ENCODE measurements at regions not wholly inside any gene's neighbourhood (a gene's known extent, or its start where the extent isn't known, plus 50 kb on each side); places are given as distances from the start of the nearest gene placed in this dataset.

DNA sequence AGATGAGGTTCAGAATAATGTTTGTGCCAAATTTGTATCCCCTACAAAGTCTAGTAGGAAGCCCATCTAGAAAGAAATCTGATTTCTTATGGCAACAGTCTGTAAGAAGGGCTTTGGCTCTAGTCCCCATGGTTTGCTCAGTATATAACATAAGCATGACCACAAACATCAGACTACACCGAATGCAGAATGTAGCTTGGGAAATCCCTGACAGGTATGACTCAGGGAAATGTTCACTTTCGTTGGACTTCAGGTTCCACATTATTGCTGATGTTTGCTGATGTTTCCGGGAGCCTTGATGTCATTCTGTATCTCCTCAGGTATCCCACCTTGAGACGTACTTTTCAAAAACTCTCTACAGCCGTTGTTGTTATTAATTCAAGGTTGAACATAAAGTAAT lies 304.4 kb upstream of the TGFBR2 start:
- Histone ChIP-seq H3K79me2 (replicated peaks; ENCODE audit: insufficient read depth) (no peaks in the 10 kb centered on the region), H3K27ac (ENCODE audit: low read depth) (no peak overlapping the region), H3K27me3 (ENCODE audit: insufficient read depth) (no peaks in the 10 kb centered on the region), H3F3A (replicated peaks; ENCODE audit: low read depth) (no peaks in the 10 kb centered on the region), H3K9me2 (ENCODE audit: insufficient read depth) (peaks cover 3% of the 10 kb centered on the region; the same call in 1 of the 2 replicates), H3K4me2 (no peak overlapping the region), H3K36me3 (ENCODE audit: insufficient read depth) (no peaks in the 10 kb centered on the region), H4K20me1 (replicated peaks; ENCODE audit: insufficient read depth) (no peaks in the 10 kb centered on the region), H3K4me3 (no peak overlapping the region), H3K4me1 (ENCODE audit: insufficient read depth) (no peaks in the 10 kb centered on the region), H2AFZ (no peak overlapping the region)
- no peaks in the 10 kb centered on the region for H3K27me3 Mint-ChIP-seq (ENCODE audit: insufficient read depth, low read depth, poor library complexity)
- peaks cover 4% of the 10 kb centered on the region; the same call in 2 of the 3 replicates for H3K36me3 Mint-ChIP-seq (ENCODE audit: low read depth)
- no peaks in the 10 kb centered on the region for H3K4me1 Mint-ChIP-seq
- ATAC-seq (no peak), DNase-seq (ENCODE audit: low spot score) (no peak)
- no peak overlapping the region for H3K27ac Mint-ChIP-seq
- H3K4me3 Mint-ChIP-seq, result no peak overlapping the region
- H3K9me3 Mint-ChIP-seq, result peaks cover 6% of the 10 kb centered on the region
- TF ChIP-seq, protein P1, sequence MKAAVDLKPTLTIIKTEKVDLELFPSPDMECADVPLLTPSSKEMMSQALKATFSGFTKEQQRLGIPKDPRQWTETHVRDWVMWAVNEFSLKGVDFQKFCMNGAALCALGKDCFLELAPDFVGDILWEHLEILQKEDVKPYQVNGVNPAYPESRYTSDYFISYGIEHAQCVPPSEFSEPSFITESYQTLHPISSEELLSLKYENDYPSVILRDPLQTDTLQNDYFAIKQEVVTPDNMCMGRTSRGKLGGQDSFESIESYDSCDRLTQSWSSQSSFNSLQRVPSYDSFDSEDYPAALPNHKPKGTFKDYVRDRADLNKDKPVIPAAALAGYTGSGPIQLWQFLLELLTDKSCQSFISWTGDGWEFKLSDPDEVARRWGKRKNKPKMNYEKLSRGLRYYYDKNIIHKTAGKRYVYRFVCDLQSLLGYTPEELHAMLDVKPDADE (IDR thresholded peaks at IDR 0.05), result no peak
- TF ChIP-seq NANOG (IDR thresholded peaks at IDR 0.05; ENCODE audit: borderline replicate concordance), result no peak
- no peak for TF ChIP-seq EZH2phosphoT487 (IDR thresholded peaks at IDR 0.05; ENCODE audit: unreplicated experiment)
- TF ChIP-seq, protein P2, sequence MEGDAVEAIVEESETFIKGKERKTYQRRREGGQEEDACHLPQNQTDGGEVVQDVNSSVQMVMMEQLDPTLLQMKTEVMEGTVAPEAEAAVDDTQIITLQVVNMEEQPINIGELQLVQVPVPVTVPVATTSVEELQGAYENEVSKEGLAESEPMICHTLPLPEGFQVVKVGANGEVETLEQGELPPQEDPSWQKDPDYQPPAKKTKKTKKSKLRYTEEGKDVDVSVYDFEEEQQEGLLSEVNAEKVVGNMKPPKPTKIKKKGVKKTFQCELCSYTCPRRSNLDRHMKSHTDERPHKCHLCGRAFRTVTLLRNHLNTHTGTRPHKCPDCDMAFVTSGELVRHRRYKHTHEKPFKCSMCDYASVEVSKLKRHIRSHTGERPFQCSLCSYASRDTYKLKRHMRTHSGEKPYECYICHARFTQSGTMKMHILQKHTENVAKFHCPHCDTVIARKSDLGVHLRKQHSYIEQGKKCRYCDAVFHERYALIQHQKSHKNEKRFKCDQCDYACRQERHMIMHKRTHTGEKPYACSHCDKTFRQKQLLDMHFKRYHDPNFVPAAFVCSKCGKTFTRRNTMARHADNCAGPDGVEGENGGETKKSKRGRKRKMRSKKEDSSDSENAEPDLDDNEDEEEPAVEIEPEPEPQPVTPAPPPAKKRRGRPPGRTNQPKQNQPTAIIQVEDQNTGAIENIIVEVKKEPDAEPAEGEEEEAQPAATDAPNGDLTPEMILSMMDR (conservative IDR thresholded peaks at IDR 0.05; ENCODE audit: low read depth in 2 of 2), result no peak
- no peak for TF ChIP-seq EZH2 (IDR thresholded peaks at IDR 0.05; ENCODE audit: low read depth, unreplicated experiment)
- no peak for TF ChIP-seq REST (IDR thresholded peaks at IDR 0.05; ENCODE audit: unreplicated experiment)
- TF ChIP-seq ZNF331 (CRISPR knock-in tag; IDR thresholded peaks at IDR 0.05; ENCODE audit: low read depth), result no peak
- TF ChIP-seq JUNB (IDR thresholded peaks at IDR 0.05; ENCODE audit: unreplicated experiment), result no peak
- TF ChIP-seq ZNF114 (CRISPR knock-in tag; IDR thresholded peaks at IDR 0.05), result no peak
- TF ChIP-seq STAT1 (IDR thresholded peaks at IDR 0.05; ENCODE audit: unreplicated experiment), result no peak
- no peak for TF ChIP-seq CREB1 (CRISPR knock-in tag; IDR thresholded peaks at IDR 0.05; ENCODE audit: low read depth)
- TF ChIP-seq, protein P3, sequence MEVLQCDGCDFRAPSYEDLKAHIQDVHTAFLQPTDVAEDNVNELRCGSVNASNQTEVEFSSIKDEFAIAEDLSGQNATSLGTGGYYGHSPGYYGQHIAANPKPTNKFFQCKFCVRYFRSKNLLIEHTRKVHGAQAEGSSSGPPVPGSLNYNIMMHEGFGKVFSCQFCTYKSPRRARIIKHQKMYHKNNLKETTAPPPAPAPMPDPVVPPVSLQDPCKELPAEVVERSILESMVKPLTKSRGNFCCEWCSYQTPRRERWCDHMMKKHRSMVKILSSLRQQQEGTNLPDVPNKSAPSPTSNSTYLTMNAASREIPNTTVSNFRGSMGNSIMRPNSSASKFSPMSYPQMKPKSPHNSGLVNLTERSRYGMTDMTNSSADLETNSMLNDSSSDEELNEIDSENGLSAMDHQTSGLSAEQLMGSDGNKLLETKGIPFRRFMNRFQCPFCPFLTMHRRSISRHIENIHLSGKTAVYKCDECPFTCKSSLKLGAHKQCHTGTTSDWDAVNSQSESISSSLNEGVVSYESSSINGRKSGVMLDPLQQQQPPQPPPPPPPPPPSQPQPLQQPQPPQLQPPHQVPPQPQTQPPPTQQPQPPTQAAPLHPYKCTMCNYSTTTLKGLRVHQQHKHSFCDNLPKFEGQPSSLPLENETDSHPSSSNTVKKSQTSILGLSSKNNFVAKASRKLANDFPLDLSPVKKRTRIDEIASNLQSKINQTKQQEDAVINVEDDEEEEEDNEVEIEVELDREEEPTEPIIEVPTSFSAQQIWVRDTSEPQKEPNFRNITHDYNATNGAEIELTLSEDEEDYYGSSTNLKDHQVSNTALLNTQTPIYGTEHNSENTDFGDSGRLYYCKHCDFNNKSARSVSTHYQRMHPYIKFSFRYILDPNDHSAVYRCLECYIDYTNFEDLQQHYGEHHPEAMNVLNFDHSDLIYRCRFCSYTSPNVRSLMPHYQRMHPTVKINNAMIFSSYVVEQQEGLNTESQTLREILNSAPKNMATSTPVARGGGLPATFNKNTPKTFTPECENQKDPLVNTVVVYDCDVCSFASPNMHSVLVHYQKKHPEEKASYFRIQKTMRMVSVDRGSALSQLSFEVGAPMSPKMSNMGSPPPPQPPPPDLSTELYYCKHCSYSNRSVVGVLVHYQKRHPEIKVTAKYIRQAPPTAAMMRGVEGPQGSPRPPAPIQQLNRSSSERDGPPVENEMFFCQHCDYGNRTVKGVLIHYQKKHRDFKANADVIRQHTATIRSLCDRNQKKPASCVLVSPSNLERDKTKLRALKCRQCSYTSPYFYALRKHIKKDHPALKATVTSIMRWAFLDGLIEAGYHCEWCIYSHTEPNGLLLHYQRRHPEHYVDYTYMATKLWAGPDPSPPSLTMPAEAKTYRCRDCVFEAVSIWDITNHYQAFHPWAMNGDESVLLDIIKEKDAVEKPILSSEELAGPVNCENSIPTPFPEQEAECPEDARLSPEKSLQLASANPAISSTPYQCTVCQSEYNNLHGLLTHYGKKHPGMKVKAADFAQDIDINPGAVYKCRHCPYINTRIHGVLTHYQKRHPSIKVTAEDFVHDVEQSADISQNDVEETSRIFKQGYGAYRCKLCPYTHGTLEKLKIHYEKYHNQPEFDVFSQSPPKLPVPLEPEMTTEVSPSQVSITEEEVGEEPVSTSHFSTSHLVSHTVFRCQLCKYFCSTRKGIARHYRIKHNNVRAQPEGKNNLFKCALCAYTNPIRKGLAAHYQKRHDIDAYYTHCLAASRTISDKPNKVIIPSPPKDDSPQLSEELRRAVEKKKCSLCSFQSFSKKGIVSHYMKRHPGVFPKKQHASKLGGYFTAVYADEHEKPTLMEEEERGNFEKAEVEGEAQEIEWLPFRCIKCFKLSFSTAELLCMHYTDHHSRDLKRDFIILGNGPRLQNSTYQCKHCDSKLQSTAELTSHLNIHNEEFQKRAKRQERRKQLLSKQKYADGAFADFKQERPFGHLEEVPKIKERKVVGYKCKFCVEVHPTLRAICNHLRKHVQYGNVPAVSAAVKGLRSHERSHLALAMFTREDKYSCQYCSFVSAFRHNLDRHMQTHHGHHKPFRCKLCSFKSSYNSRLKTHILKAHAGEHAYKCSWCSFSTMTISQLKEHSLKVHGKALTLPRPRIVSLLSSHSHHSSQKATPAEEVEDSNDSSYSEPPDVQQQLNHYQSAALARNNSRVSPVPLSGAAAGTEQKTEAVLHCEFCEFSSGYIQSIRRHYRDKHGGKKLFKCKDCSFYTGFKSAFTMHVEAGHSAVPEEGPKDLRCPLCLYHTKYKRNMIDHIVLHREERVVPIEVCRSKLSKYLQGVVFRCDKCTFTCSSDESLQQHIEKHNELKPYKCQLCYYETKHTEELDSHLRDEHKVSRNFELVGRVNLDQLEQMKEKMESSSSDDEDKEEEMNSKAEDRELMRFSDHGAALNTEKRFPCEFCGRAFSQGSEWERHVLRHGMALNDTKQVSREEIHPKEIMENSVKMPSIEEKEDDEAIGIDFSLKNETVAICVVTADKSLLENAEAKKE (CRISPR knock-in tag; IDR thresholded peaks at IDR 0.05), result no peak
- TF ChIP-seq POLR2AphosphoS5 (IDR thresholded peaks at IDR 0.05; ENCODE audit: low read depth), result no peak

All from GM23338 (cell line).